HG03354 (cell line): ENCODE measurements at regions not wholly inside any gene's neighbourhood (a gene's known extent, or its start where the extent isn't known, plus 50 kb on each side); places are given as distances from the start of the nearest gene placed in this dataset.

Experiments used
- ATAC-seq: cut with Tn5 transposase; IDR thresholded peaks from one replicate; pipeline ENCODE4 v1.9.1; 2021; ENCODE audit warnings: mild to moderate bottlenecking; ENCODE audit not compliant: unreplicated experiment, poor library complexity, severe bottlenecking

- peak; percentile 76 for ATAC-seq
Observed at GRCh38 chr6:140641412-140641811, 1267.0 kb upstream of the CITED2 start.

GRCh38 chr6:140636908-140637402, 1262.5 kb upstream of the CITED2 start:
- peak; percentile 45 for ATAC-seq

DNA sequence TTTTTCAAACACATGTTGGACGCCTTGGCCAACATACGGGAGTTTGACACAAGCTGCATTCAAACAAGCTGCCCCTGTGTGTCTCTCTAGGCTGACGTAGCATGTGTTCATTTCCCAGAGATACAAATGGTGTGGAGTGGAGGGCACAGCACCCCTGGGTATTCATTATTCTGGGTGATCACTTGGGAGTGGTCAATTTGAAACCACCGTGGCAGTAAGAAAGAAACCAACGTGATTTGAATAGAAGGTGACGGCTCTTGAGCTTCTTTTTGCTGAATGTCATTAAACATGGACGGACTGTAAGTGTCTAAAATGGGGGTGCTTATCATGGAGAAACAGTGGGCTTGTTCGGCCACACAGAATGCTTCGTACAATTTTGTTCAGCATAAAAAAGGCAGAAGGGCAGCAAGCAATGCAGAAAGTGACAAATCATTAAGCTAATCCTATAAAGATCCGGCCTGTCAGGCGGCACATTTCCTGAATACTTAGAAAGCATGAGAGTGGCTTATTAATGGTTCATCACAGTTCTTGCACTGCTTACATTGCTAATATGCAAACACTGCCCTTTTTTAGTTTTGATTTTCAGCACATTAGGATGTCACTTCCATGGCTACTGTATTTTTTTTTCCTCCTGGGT, 1261.9 kb upstream of the CITED2 start:
- ATAC-seq: peak; percentile 72

- no peak for ATAC-seq
Observed at GRCh38 chr6:140627002-140627401, 1252.6 kb upstream of the CITED2 start.

- ATAC-seq: no peak
Observed at GRCh38 chr6:140623498-140623897, 1249.0 kb upstream of the CITED2 start.

DNA sequence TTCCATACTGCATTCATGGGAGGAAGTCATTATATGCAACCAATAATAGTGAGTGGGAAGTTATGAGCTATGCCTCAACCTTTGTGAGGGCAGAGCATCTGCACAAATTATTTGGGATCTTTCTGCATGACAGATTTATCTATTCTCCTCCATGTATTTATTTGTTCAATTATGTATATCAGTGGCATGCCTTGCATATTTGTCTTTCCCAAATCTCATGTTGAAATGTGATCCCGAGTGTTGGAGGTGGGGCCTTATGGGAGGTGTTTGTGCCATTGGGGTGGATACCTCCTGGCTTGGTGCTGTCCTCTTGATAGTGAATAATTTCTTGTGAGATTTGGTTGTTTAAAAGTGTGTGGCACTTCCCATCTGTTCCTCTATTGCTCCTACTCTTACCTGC, 1246.0 kb upstream of the CITED2 start:
- no peak for ATAC-seq

DNA sequence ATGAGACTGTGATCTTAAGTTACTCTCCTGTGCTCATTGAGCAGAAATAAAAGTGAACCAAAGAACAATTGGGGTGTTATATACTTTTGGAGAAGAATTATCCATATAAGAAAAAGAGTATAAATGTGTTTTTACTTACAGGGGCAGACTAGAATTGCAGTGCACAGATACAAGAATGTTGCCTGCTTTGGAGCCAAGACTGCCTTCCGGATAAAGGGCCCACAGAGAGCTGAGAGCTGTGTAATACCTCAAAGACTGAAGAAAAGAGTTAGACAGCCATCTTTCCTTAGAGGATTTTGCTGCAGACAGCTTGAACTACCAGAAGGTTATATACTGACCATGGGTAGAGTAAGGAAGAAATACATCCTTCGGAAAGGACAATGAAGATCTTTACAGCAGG, 1235.5 kb upstream of the CITED2 start:
- no peak for ATAC-seq

DNA sequence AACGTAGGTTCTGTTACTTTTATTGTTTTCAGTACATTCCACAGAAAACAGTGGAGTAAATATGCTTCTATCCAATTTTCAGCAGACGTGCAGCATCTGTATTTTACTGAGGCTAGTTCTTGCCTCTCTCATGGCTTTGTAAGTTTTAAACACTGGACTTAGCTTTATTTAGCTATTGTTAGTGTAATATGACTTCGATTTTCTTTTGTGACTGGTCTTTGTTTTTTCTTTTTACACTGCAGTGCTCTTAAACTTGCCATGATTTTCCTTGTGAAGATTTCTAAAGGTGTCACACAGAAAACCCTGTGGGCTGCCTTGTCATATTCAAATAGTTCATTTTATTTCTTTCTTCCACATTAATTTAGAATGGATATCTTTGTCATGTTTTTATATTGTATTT, 1234.9 kb upstream of the CITED2 start:
- ATAC-seq: no peak

DNA sequence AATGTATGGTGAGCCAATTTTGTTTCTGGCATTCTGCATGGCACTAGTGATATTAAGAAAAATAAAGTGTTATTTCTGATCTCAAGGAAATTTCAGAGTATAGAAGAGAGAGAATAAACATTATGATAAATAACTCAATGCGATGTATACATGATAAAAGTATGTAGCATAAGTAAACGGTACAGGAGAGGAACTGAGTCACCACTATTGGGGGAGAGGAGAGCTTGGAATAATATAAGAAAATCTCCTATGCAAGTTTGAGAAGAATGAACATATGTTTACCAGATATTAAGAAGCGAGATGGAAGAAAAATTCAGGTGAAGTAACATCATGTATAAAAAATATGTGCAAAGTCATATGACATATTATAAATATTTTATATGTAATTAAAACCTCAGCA, 1230.3 kb upstream of the CITED2 start:
- no peak for ATAC-seq

GRCh38 chr6:140602431-140603248, 1228.2 kb upstream of the CITED2 start:
- ATAC-seq: no peak

GRCh38 chr6:140601021-140601808, 1226.8 kb upstream of the CITED2 start:
- ATAC-seq: no peak

GRCh38 chr6:140599916-140600315, 1225.5 kb upstream of the CITED2 start:
- ATAC-seq: no peak

GRCh38 chr6:140597181-140597580, 1222.7 kb upstream of the CITED2 start:
- ATAC-seq: no peak

GRCh38 chr6:140594806-140595128, 1220.3 kb upstream of the CITED2 start:
- ATAC-seq: no peak

GRCh38 chr6:140592877-140593276, 1218.4 kb upstream of the CITED2 start:
- ATAC-seq: no peak

DNA sequence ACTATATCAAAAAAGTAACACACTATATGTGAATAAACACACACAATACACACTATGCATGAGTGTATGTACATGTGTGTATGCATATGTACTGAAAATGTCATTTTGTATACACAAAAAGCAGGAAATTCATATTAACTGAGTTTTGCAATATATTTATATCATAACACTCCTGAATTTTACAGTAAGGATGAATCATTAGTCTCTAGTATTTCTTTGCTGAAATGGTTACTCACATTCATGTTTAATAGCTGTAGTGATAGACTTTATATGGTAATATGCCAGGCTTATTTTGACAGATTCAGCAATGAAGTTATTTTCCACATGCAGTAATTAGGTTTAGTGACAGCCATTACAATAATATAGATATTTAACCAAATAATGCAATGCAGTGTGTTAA, 1216.2 kb upstream of the CITED2 start:
- ATAC-seq: no peak

- ATAC-seq: peak; percentile 87
Observed at GRCh38 chr6:140586426-140587061, 1212.1 kb upstream of the CITED2 start.

- ATAC-seq: no peak
Observed at GRCh38 chr6:140581601-140582000, 1207.2 kb upstream of the CITED2 start.

DNA sequence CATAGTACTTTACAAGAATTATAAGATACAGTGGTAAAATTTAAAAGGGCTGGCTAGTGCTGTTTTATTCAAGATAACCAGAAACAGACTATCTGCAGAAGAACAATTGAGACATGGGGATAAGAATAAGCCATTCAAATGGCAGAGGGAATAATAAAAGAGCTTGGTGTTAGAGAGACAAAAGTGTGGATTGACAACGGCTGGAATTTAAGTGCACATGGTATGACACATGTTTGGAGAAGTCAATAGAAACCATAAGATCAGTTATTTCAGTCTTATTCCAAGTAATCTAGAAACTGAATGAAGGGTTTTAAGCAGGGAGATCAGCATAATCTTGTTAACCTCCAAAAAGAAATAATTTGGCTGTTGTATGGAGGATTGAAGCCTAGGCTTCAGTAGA, 1205.5 kb upstream of the CITED2 start:
- no peak for ATAC-seq

GRCh38 chr6:140576004-140576555, 1201.6 kb upstream of the CITED2 start:
- no peak for ATAC-seq
